GM19463 (cell line): ENCODE measurements at regions not wholly inside any gene's neighbourhood (a gene's known extent, or its start where the extent isn't known, plus 50 kb on each side); places are given as distances from the start of the nearest gene placed in this dataset.

Experiments
- ATAC-seq: cut with Tn5 transposase; IDR thresholded peaks from one replicate; pipeline ENCODE4 v1.9.1; 2021; ENCODE audit warnings: mild to moderate bottlenecking, moderate library complexity; ENCODE audit not compliant: unreplicated experiment

DNA sequence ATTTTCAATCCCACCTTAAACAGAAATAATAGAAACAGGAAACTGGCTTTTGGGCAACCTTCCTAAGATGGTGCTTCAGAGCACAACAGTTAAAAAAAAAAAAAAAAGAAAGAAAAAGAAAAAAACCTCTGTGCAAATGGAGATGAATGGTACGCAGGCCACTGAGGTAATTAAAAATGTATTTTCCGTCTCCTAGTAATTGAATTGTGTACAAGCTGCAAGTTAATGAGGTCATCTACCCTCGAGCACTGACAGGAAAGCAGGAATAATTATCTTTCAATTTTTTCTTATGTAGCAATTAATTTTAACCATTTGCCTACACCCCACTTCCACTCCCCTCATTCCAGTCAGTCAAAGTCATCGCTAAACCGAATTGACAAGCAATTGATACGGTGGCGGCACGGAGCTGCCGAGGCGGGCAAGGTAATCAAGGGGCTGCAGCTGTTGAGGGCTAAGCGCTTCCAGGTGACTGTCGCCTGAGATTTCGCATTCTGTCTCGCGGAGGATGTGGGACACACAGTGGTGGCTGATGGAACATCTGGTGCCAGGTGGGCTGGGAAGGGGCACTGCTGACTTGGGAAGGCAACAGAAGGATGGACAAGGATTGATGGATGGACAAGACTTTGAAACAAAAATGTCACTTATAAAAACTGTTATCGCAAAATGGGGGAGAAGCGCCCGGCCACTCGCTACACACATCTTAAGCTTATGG, 109.4 kb downstream of the RCN1 start:
- no peak for ATAC-seq

DNA sequence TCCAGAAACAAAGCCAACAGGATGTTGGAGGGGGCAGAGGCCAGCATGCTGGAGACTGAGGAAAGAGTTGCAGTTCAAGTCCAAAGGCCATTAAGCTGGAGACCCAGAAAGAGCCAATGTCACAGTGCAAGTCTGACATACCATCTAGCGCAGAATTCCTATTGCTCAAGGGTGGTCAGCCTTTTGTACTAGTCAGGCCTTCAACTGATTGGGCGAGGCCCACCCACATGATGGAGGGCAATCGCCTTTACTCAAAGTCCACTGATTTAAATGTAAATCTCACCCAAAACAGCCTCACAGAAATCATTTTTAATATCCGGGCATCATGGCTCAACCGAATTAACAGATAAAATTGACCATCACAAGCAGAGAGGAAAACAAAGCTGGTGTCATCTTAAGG, 113.9 kb downstream of the RCN1 start:
- ATAC-seq: no peak

DNA sequence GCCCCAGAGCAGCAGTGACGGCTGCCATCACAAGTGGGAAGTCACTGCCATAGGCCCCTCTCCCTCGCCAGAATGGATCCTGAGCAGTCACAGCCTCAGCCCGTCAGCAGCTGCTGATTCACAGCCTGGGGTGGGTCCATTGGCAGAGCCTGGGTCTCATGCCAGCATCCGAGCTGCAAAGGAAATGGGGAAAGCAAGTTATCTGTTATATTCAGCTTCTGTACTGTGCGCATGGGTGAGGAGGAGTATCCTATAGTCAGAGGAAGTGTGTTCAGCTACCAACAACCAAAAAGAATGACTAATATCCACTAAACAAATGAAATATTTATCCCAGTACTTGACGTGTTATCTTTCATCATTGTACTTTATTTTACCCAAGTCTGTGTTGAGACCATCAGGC, 119.7 kb downstream of the RCN1 start:
- no peak for ATAC-seq

DNA sequence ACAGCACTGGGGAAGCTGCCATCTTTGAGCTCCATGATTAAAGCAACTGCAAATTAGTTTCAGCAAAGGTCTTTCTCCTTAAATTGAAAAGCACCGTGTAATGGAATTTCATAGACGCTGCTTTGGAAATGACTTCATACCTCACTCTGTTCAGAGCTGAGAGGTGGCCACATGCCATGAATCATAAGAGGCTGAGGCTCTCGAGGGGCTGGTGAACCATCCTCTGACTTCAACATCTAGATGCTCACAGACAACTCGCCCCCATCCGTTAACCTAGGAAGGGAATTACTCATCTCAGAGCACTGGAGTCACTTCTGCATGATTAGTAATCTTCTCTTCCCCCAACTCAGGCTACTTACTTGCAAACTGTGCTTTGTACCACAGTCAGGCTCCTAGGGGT, 122.3 kb downstream of the RCN1 start:
- no peak for ATAC-seq

DNA sequence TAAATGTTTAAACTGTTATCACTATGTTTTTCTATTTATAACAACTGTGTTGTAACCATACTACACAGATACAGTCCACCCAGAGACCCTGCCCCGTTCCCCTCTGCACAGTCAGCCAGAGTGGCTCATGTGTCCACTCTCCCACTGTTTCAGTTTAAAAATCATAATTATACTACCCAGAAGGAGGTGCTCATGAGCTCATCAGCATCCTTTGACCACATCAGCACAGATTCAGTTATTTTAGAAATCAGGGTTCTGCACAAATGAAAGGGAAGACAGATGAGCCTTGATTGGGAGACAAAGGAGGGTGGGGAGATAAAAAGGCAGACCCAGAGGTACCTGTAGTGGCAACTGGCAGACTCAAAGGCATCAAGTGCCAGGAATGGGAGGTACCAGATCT, 124.3 kb downstream of the RCN1 start:
- ATAC-seq: no peak

DNA sequence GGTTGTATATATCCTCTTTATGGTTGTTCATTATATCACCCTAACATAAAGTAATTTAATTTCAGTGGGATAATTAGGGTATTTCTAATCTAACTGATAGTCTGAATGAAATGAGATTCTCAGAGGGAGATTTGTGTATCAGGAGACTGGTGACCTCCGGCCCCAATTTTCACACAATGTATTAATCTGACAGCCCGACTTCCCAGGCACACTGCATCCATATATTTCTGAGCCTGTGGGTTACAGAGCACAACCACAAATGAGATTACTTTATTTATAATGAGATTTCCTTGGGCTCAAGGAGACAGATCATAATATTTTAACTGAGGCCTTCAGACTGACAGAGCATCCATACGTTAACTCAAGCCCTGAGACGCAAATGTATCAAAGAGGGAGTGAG, 125.9 kb downstream of the RCN1 start:
- no peak for ATAC-seq

DNA sequence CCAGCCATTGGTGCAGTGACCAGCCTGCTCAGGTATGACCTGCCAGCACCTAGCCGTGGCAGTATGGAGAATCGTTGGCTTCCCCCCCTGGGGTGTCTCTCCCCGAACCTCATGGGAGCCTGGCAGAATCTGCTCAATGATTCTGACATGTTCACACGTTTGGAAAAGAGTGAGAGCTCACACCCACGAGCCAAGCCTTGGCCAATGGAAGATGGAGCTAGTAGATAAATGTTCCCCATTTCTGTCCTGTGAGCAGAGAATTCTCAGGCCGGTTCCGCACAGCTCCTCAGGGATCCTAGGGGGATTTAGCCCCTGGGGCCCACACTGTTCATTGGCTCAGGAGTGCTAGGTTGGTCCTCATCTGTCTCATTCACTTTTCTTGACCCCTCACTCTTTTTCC, 128.4 kb downstream of the RCN1 start:
- ATAC-seq: no peak

DNA sequence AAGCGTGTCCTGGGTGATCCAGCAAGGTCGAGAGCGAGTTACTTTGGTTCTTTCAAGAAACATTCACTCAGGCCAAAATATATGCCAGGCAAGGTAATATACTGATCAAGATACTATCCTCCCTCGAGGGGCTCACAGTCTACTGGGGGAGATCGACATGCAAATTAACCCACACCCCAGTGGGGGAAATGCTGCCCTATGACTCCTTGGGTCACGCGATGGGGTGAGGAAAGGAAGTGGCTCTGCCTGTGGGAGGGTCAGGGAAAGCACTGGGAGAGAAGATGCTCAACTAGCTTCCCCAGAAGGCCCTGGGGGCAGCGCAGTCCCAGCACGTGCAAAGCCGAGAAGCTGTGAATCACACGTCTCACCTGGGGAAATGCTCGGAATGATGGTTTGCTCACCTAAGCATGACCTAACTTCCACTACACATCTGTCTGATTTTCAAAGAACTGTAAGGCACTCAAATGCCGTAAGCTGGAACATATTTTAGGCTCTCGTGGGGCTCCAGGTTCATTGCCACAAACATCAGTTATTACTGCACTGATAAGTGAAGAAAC, 130.7 kb downstream of the RCN1 start:
- no peak for ATAC-seq

DNA sequence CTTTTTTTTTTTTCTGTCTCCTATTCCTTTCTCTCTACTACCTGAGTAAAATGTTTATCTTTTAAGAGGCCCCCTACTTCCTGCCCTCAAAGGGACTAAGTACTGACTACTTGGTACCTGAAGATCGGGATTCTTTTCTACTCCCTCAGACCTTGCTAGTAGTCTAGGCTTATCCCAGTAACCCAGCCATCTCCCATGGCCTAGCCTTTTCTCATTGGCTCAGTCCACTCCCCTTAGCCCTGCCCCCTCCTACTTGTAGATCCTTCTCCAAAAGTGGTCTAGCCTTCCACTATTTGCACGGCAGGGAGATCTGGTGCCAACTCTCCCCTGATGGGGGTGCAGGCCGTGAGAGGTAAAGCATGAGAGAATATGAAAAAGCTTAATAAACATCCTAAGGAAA, 133.7 kb downstream of the RCN1 start:
- ATAC-seq: no peak

DNA sequence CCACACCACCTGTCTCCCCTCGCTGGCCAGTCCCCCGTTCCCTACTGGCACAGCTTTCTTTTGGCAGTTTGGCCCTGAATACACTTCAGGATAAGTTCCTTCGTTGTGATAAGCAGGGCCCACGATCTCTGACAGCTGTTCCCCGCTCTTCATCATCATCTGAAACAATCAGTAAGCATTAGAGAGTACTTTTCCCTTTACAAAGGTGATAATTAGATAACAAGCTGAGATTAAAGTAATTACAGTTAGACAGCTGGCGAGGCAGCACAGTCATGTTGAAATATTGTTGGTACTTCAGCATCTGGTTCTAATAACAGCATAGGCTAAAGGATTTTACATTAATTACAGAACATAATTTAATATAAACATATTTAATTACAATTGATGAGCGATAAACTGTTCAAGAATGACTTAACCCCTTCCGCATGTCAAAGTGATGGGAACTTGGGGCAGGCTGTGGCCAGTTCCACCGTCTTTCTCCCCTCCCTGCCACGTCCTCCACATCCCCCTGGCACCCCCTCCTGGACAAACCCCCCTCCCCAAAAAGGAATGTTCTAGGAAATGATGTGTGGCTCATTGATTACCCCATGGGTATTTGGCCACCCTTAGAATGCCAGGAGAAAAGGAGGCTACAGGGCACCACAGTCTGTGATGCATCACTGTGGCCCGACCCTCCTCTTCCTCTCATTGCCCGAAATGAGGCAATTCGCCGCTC, 134.9 kb downstream of the RCN1 start:
- no peak for ATAC-seq

DNA sequence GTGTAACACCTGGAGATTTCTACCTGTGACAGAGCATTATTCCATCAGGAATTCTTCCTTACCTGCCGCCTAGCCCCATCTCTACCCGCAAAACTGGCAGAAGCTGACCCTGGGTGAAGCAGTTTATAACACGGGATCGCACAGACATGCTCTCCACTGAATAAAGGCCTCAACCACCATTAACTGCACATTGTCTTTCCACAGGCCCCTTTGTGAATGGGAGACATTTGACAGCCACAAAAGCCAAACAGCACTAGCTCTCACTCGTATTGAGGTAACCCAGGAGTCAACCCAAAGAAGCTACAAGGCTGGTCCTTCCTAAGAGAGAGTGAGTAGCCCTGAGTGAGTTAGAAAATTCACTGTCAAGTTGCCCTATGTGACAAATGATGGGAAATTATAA, 135.6 kb downstream of the RCN1 start:
- no peak for ATAC-seq

DNA sequence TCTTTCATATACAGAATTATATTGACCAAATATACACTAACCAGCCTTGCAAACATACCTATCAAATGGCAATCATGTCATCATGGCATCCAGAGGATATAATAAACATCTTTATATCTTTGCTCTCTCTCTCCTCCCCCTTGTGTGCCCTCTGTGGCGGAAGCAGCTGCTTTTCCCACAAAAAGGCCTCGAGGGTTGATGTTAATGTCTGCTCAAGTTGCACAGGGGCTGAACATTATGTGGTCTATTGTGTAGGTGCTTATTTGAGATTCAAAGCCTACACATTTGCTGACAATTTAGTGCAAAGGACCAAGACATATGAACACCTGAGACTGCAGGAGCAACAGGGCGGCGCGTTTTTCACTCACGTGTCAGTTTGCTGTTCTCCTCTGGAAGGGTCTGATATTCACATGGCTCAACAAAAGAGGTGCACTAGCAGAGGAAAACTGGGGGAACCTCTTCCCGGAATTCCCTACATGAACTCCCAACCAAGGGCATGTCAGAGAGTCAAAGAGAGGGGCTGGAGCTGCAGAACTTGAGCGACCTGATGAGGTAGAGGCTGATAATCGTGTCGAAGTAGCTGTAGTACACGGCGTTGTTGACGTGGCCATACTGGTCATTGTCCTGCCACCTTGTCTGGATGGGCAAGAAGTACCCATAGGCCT, 138.8 kb downstream of the RCN1 start:
- ATAC-seq: no peak

DNA sequence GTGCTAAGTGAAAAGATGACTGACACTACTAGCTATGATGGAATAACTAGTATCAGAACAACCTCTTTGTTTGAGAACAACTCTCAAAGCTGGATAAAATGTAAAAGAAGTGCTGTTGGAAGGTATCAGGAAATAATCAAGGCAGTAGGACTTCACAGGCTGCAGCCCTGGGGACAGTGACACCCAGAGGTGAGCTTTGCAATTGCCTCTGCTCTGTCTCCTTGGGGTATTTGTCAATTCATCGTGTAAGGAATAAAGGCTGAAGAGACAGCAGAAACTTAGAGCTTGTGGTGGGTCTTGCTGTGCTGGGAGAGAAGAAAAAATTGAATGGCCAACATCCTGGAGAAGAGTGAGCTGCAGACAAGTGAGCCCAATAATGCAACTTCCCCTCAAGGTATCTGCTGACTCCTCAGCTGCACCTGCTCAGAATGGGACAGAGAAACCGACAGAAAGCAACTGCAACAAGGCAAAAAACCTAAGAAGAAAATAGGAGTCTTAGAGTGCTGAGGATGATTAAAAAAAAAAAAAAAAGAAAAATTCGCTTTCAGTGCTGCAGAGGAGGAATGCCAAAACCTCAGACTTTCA, 141.1 kb downstream of the RCN1 start:
- peak; percentile 81 for ATAC-seq

DNA sequence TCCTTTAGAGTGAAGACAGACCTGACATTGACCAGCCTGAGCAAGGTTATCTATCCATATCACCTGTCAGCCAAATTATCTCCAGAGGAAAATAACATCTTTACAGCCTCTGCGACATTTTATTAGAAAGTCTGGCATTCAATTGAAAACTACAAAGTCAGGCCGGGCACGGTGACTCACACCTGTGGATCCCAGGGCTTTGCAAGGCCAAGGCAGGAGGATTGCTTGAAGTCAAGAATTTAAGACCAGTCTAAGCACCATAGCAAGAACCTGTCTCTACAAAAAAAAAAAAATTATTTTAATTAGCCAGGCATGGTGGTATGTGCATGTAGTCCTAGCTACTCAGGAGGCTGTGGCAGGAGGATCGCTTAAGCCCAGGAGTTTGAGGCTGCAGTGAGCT, 141.6 kb downstream of the RCN1 start:
- no peak for ATAC-seq

DNA sequence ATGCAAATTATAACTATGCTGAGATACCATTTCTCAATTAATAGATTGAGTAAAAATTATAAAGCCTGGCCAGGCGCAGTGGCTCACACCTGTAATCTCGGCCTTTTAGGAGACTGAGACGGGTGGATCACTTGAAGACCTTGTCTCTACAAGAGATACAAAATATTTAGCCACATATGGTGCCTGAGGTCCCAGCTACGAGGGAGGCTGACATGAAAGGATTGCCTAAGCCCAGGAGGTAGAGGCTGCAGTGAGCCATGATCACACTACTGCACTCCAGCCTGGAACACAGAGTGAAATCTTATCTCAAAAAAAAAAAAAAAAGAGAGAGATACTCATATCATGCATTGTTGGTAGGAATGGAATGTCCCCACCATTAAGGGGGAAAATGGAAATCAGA, 142.4 kb downstream of the RCN1 start:
- ATAC-seq: no peak

DNA sequence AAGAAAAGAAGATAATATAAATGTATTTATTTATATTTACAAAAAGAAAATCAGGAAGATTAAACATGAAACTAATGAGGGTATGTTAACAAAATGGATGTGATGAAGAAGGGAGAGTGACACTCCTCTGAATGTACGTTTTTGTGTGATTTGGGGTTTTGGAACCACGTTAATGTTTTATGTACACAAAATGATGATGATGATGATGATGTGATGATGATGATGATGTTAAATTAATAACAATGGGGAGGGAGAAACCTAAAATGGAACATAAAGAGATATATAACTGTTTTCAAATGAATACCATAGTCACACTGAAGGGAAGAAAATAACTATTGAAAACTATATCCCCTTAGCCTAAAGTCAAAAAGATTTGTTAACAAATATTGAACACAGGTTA, 143.1 kb downstream of the RCN1 start:
- no peak for ATAC-seq

DNA sequence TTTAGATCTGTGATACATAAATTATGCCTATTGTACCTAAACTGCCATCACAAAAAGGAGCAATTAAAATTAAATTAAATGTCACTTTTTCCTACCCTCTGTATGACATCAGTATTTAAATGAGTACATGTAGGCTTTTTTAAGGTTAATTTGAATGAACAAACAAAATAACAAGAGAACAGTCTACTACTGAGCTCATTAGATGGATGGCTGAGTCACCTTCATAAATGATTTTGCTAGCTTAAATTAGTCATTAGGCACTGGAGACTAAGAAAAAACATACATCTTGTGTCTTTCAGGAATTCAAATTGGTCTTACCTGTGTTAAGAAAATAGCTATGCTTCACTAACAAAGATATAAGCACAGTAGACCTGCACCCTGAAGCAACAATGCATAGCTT, 153.6 kb downstream of the RCN1 start:
- ATAC-seq: no peak

DNA sequence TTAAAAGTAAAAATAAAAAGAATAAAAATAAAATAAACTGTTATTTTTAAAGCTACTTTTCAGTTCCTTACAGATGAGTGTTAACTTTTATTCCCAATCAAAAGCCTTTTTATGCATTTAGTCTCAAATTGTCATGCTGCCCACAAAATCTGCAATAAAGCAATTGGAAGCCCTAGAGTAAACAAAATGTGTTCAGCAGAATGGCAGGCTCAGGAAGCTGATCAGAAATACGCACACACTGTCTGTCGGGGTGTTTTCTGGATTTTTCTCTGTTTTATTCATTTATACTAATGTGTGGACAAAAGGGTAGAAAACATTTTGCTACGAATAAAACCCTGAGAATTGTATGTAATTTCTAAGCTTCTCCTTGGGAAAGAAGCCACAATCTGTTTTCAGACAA, 162.8 kb downstream of the RCN1 start:
- ATAC-seq: no peak

DNA sequence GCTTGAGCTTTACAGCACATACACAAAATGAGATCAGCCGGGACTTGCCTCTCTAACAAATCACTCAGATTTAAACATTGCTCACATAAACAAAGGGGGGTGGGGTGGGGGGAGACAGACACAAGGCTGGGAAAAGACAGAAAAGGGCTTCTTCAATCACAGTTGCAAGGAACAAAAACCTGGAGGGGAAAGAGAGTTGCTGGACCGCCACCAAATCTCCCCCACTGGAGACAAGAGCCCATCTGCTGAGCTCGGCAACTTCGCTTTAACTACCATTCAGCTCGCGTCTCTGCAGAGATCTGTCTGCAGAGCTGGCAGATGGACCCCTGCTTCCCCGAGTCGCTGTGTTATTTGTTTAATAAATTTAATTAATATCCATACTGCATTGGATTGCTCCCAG, 165.0 kb downstream of the RCN1 start:
- no peak for ATAC-seq

DNA sequence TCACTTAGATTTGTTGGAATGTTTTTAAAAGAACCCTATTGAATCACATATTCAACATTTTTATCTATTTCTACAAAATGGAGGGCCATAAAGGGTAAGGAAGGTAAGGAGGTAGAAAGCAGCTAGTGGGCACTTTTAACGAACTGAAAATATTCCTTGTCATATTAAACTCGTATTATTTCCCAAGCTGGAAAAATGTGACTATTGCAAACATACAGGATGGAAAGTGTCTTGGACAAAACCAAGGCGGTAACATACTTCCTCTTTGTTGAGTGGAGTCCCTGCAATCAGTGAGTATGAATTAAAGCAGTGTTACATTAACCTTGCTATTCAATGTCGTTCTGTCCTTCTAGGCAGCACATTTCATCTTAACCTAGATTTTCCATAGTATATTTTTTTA, 165.6 kb downstream of the RCN1 start:
- ATAC-seq: no peak

DNA sequence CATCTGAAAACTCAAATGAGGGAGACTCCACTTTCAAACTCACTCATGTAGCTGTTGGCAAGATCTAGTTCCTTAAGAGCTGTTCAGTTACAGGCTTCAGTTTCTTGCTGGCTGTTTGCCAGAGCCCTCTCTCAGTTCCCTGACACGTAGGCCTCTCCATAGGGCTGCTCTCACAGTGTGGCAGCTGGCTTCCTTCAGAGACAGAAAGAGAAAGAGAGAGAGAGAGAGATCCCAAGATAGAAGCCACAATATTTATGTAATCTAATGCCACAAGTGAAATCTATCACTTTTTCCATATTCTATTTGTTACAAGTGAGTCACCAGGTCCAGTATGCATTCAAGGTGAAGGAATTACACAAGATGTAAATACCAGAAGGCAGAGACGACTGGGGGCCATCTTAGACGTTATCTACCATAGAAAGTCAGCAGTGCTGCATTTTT, 168.8 kb downstream of the RCN1 start:
- peak; percentile 97 for ATAC-seq

DNA sequence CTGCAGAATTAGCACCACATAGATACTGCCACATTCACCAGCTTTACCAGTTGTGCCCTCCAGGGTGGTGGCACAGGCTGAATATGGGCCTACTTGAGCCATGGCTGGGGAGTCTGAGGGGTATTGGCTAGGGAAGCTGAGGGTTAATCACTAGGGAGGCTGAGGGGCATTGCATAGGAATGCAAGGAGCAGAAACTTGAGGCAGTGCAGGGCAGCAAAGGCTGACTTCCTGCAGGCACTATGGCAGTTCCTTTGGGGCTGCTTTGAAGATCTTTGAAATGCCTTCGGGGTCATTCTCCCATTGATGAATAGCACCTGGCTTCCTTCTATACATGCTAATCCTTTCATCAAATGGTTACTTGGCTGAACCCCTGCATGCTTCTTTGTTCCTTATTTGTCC, 171.5 kb downstream of the RCN1 start:
- no peak for ATAC-seq
